GM18909 (cell line): ENCODE measurements at regions not wholly inside any gene's neighbourhood (a gene's known extent, or its start where the extent isn't known, plus 50 kb on each side); places are given as distances from the start of the nearest gene placed in this dataset.
"Not testable (repeated sequence)": the region's sequence is repeated elsewhere in the genome, so short reads cannot be mapped to it uniquely, and the experiment has no call there.

Experiments used
- ATAC-seq: cut with Tn5 transposase; IDR thresholded peaks from one replicate; pipeline ENCODE4 v1.9.1; 2021; ENCODE audit warnings: mild to moderate bottlenecking; ENCODE audit not compliant: unreplicated experiment, poor library complexity

- ATAC-seq: no peak
Measured at GRCh38 chr6:84979541-84979940, 215.1 kb upstream of the TBX18 start.

GRCh38 chr6:84977363-84977705 lies 212.9 kb upstream of the TBX18 start:
- no peak for ATAC-seq

GRCh38 chr6:84976526-84977362 lies 212.3 kb upstream of the TBX18 start:
- no peak for ATAC-seq

DNA sequence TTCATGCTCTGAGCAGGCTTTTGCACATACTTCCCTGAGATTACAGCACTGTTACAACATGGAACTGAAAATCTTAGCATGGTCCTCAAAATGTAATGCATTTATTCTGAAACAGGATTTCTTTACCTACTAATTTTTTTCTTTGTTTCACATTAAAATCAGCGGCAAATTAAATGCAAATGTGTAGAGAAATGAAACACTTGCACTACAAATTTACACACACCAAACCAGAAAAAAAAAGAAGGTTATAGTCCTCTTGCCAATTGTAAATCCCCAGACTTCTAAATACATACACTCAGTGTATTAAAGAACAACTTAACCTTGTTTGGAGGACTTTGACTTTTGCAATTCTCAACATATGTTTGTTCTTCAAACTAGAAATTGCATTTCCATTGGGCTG lies 210.9 kb upstream of the TBX18 start:
- ATAC-seq: no peak

GRCh38 chr6:84973606-84974005 lies 209.2 kb upstream of the TBX18 start:
- no peak for ATAC-seq

DNA sequence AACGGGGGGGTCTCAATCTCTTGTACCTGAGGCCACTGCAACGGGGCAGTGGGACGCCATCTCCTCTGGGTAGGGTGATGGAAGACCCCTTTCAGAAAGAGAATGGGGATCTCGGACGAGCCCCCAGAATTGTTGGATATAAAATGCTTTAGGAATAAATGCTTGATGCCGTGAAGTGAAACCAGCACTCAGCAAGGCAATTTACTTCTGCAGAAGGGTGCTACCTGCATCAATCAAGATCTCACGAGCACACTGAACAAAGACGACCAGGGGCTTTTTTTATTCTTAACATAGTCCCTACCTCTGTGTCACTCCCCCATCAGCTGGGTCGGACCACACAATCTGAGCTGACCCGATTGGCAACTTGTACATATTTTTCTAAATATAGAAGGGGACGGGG lies 203.6 kb upstream of the TBX18 start:
- no peak for ATAC-seq

- no peak for ATAC-seq
Measured at GRCh38 chr6:84967389-84967788, 203.0 kb upstream of the TBX18 start.

DNA sequence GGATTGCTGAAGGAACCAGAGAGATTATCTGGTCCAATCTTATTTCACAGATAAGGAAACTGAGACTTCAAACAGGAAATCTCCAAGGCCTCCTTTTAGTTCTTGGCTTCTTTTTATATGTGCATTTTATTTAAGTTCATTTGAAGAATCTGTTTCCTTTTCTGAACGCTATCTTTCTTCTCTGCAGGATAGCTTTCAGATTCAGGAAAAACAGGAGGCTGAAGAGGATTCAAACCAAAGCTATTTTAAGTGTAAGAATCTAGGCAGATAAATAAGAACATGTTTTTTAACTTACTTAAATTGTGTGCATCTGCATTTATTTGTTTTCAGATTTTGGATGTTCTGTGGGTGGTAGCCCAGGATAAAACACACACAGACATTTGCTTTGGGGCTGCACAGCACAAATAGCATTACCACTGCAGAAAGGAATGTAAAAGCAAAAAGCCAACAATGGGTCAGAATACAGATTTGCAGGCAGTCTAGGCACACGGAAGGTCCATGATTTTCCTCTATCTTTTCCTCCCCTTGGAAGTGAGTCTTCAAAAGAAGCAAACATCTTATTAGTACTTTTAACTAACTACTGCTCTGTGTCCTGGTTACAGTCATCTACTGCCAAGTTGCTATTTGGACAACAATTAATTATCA lies 188.8 kb upstream of the TBX18 start:
- no peak for ATAC-seq

DNA sequence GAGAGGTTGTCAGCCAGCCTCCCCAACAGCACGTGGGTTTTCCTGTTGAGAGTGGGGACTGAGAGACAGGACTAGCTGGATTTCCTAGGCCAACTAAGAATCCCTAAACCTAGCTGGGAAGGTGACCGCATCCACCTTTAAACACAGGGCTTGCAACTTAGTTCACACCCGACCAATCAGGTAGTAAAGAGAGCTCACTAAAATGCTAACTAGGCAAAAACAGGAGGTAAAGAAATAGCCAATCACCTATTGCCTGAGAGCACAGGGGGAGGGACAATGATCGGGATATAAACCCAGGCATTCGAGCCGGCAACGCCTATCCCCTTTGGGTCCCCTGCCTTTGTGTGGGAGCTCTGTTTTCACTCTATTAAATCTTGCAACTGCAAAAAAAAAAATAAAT lies 180.5 kb upstream of the TBX18 start:
- ATAC-seq: not testable (repeated sequence)

- no peak for ATAC-seq
Measured at GRCh38 chr6:84943905-84944304, 179.5 kb upstream of the TBX18 start.

DNA sequence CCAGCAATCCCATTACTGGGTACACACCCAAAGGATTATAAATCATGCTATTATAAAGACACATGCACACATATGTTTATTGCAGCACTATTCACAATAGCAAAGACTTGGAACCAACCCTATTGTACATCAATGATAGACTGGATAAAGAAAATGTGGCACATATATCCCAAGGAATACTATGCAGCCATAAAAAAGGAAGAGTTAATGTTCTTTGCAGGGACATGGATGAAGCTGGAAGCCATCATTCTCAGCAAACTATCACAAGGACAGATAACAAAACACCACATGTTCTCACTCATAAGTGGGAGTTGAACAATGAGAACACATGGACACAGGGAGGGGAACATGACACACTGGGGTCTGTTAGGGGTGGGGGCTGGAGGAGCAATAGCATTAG lies 177.2 kb upstream of the TBX18 start:
- not testable (repeated sequence) for ATAC-seq

- ATAC-seq: no peak
Measured at GRCh38 chr6:84929212-84929611, 164.8 kb upstream of the TBX18 start.

GRCh38 chr6:84927551-84927950 lies 163.2 kb upstream of the TBX18 start:
- ATAC-seq: no peak

- no peak for ATAC-seq
Measured at GRCh38 chr6:84926189-84927155, 162.1 kb upstream of the TBX18 start.

DNA sequence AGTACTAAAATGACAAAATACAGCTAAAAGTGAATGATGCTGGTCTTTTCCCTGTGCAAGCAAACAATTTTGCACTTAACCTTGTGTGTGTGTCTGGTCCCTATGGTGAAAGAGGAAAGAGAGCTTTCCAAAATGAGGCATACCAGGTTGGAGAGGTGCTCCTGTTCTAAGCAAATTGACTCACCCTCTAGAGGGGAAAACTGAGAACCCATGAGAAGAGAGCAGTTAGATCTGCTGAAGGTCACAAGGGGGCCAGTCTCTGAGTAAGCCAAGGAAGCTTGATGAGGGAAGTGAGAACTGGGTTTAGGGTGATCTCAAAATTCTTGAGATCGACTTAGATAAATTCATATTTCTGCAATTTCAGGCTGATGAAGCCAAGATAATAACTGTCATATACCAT lies 157.5 kb upstream of the TBX18 start:
- no peak for ATAC-seq

DNA sequence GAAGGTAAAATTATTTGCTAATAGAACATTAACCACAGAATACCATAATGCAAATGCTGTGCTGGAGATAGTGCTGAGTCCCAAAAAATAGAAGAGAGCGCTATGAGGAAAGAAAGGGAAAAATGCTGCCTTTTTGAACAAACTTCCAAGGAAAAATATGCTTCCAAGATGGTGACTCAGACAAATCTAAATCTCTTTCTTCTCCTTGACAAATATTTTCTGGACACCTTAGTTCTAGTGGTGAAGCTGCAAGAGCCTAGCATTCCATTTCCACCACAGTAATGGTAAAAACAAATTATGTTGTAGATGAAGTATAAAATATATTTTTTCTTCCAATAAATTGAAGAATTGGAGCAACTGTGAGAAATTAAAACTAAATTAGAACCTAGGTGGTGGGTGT lies 155.6 kb upstream of the TBX18 start:
- no peak for ATAC-seq

DNA sequence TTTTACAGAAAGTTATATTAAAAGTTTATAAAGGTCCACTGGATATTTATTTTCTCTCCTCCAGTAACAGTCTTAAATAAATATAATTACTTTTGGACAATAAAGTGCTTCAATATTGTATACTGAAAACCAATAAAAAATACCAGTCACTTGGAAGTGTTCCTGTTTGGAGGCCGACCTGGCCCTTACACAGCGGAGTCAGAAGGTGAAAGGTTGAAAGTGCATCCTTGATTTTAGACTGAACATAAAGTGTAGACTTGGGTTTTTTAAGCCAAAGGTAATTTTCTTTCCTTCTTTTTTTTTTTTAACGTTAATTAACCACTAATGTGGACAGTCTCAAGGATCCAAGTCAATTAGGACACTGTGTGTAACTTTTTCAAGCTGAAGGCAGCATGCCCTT lies 152.3 kb upstream of the TBX18 start:
- ATAC-seq: no peak

DNA sequence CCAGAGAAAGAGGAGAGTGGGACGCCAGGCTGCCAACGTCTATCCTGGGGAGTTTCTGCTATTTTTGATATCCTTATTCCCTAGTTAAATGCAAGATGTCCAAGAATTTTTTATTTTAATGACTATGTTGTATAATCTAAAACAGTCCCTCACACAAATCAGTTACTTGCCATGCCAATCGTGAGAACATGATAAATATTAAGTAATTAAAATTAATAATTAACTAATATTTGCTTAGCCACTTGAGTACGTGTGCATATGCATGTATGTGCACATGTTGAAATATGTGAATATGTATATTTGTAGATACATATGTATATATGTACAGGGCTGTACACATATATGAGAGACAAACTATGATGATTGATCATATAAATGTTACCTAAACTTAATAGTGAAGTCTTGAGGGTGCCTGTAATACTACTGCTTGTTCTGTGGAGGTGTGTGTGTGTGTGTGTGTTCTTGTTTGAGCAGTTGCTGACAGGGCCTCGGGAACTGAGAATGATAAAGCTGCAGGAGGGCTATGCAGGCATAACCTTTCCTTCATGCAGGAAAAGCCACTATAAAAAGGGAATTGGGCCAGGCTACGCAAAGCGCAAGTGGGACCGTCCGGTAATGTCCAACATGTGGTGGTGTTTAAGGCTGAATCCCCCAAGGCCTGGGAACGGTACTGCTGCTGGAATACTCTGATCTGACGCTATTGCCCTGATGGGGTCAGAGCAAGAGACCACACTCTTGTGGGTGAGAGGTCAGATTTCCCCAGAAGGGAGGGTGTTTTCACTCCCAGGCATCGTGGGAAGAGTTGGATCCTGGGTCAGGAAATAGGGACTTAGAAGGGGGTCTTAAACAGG lies 148.3 kb upstream of the TBX18 start:
- no peak for ATAC-seq

DNA sequence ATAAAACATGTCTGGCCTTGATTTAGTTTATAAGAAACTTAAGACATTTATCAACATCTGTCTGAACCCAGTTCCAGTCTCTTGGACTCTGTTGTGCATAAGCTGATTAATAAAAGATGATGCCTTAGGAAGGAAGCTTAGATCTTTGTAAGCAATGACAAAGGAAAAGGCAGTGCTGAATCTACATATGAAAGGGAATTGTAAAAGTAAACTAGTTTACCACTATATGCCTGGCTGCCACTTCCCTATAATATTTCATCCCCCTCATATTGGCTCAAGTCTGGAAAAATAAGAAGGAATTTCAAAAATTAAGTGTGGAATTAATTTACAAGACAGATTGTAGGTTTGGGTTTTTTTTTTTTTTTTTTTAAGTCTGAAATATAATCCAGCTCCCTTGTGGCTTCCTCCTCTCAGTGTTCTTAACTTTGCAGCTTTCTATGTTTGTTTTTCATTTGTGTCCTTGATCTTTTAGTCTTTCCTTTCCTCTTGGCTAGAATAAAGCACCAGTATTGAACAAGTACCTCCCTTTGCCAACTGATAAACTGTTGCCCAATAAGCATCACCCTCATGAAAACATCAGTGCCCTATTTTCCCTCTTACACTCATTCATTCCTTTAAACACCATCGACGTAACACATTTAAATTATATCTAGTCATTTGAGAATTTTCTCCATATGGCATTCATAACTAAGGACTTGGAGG lies 146.7 kb upstream of the TBX18 start:
- ATAC-seq: no peak
